HL-60 (cell line): ENCODE measurements at regions not wholly inside any gene's neighbourhood (a gene's known extent, or its start where the extent isn't known, plus 50 kb on each side); places are given as distances from the start of the nearest gene placed in this dataset.

ENCODE experiments used
- CTCF ChIP-seq: IDR thresholded peaks from one replicate; pipeline ENCODE4 v1.5.1; 2011; ENCODE audit warnings: low read length, control low read depth, inconsistent platforms; ENCODE audit not compliant: insufficient read depth
- GABPA ChIP-seq: IDR thresholded peaks from 2 replicates; pipeline ENCODE4 v1.6.1; 2012; ENCODE audit warnings: low read depth
- REST ChIP-seq: IDR thresholded peaks from 2 replicates; pipeline ENCODE4 v1.6.1; 2012; ENCODE audit warnings: low read depth; ENCODE audit not compliant: insufficient replicate concordance

GRCh38 chr3:31196881-31197364 lies 302.5 kb upstream of the GADL1 start:
- TF ChIP-seq GABPA (no peak), CTCF (no peak), REST (no peak)
